Right lung (tissue), 2 donors: ENCODE measurements at regions not wholly inside any gene's neighbourhood (a gene's known extent, or its start where the extent isn't known, plus 50 kb on each side); places are given as distances from the start of the nearest gene placed in this dataset.

Source experiments
- DNase-seq, 2 donors: peaks; one replicate each; pipeline ENCODE4 v3.0.0-alpha.2; 2013

DNA sequence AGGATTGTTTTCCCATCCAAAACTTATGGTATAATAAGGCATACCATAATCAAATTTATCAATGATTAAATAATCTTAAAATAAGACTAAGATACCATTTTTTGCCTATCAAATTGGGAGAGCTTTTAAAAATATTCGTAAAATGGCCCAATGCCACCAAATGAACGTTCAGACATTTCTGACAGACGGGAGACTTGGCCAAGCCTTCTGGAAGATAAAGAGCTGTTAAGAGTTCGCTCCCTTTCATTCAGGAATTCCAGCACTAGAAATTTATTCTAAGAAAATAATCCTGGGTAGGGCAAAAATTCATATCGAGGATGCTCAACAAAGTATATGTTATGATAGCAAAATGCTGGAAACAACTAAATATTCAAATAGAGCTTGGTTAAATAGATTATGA lies 85.6 kb upstream of the NEO1 start:
- DNase-seq: no peak

DNA sequence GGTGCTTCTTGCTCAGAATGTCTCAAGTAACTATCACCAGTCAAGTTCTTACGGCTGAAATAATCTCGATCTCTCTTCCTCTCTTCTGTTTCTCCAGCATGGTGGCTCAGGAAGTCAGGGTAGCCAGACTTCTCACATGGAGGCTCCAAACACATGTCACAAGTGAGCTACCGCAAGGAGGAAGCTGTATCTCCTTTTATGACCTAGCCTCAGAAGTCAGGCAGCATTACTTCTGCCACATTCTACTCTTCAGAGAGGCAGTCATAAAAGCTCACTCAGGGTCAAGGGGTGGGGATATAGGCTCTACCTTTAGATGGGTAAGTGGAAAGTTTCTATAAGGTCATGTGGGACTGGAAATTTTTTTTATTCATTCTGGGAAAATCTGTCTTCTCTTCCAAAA lies 86.6 kb upstream of the NEO1 start:
- no peak for DNase-seq

DNA sequence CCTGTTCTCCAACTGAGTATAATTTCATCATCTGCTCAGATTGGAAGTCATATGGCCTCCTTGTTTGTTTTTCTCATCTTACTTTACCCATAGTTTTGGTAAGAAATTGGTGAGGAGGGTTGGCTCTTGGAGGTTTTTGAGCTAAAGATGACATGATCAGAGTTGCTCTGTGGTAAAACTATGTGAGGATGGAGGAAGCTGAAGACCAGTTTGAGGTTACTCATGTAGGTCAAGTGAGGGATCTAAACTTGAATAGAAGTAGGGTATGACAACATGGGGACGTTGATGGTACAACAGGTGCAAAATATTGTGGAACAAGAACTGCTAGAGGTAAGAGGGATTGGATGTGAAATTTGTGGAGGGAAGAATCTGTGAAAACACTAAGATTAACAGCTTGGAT lies 87.7 kb upstream of the NEO1 start:
- DNase-seq: no peak

DNA sequence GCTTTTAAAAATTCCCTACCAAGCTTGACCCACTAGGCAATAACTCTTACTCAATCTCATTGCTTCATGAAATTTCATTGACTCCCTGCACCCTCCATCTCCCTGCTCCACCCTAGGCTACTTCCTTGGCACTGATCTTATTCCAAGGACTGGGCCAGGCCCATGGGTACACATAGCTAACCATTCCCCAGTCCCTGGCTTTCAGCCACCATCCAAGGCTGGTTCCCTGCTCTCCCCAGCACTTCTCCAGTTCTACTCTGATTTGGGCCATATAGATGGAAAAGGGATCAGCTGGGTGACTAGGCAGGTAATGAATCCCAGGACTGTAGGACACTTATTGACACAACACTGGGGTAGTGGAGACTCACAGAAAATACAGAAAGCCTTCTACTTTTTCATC lies 88.1 kb upstream of the NEO1 start:
- no peak for DNase-seq

DNA sequence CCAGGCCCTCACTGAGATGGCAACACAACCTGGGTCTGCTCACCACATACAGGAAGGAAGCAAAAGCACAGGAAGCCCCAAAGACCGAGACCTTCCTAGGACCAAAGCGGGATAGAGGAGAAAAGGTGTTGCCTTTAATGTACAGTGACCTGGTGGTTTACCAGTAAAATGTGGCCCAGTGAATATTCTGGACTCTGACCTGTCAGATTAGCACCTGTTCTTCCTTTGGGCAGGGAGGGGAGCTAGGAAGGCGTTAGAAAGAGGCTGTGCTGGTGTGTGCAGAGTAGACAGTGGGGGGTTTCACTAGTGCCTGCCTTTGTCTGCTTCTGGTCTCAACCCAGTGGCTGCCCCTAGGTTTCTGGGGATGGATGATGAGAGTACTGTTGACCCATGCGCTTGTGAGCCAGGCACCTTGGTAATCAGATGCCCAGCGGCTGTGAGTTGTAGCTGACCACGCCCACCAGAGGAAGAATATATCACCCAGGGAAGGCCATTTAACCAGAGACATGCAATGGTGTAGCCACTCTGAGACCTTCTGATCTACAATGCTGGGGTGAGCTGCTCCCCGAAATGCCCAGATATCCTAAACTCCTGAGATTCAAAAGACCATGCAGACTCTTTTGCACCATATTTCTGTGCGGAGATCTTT lies 90.1 kb upstream of the NEO1 start:
- no peak for DNase-seq

DNA sequence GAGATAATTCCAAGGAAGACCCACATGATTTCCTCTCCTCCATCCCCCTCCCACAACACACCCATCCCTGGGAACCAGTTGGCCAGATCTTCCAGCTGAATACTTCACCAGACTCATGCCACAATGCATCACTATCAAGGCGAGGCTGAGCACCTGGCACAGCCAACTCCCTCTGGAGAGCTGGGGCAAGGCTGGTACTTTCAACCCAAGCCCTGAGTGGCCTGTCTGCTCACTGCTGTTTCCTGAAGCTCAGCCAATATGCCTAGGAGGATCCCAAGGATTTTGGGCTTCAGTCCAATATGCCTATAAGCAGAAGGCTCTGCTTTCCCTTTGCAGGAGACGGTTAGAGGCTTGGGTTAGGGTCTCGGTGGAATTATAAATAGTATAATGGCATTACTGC lies 90.9 kb upstream of the NEO1 start:
- DNase-seq: no peak

DNA sequence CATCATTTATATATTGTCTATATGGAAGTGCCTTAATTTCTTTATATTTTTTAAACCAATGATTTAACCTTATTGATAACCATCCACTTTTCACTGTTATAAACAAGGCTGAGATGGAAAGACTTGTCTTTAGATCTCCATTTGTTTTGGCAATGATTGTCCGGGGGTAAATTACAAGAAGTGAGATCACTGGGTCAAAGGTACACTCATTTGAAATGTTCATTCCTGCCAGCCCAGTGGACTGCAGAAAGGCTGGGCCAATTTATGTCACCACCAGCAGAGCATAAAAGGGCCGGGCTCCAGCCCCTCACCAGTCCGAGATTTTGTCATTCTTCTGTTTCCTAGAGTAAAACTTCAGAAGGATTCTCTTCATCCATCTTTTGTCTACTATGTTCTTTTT lies 93.6 kb upstream of the NEO1 start:
- no peak for DNase-seq

DNA sequence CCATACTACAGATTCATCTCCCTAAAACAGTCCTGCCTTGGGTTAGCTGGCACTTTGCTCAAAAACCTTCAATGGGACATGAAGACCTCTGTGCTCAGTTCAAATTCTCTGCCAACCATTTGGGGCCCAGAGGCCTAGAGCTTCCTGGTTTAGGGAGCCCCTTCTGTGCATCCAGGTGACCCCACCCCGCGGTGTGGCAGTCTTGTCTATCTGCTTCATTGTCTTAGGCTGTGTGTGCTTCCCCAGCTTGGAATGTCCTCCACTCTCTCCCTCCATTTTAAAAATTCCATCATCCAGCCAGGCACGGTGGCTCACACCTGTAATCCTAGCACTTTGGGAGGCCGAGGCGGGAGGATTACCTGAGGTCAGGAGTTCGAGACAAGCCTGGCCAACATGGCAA lies 99.0 kb upstream of the NEO1 start:
- no peak for DNase-seq

DNA sequence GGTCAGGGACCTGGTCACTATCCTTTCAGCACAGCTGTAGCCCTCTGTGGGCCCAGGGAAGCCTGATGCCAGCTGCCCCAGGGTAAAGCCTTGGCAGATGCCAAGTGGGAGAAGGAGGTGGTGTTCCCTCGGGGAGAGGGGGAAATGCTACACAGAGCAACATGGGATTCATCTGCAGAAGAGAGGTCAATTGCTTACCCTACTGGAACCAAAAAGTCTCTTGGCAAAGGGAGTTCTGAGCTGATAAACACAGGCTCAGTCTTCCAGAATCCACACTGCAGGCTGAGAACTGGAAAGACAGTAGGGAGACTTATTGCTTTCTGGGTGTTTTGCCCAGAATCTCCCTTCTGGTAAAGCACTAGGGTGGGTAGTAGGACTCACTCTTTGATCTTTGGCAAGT lies 100.1 kb upstream of the NEO1 start:
- no peak for DNase-seq

DNA sequence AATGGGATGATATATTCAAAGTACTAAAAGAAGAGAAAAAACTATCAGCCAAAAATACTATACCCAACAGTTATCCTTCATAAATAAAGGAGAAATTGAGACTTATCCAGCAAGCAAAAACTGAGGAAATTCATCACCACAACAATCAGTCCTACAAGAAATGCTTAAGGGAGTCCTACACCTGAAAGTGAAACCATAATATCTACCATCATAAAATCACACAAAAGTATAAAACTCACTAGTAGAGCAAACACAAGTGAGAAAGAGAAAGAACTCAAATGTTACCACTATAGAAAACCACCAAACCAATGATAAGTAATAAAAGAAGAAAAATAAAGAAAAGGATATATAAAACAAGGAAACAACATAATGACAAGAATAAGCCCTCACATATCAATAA lies 103.6 kb upstream of the NEO1 start:
- DNase-seq: no peak

DNA sequence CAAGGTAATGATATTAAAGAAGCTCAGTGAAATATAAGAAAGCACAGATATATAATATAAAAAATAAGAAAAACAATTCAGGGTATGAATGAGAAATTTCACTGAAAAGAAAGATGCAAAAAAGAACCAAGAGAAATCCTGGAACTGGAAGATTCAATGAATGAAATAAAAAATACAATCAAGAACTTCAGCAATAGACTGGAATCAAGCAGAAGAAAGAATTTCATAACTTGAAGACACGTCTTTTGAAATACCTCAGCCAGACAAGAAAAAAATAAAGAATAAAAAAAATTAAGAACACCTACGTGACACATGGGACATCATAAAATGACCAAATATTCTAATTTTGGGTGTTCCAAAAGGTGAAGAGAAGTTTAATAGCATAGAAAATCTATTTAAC lies 104.6 kb upstream of the NEO1 start:
- DNase-seq: no peak

DNA sequence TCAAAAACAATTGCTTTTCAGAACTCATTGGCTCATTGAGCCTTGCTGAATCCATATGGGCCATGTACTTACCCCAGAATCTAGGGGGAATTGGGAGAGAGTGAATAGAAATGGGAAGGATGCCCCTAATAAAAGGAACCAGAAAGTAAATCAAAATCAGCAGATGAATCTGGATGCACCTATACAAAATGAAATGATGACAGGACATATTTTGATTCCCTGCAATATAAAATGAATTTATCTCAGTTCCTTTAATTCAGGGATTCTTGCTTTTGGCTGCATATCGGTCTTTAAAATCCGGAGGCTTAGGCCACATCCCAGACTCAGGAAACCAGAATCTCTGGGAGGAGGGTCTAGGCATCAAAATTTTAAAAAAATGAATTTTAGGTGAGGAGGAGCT lies 107.7 kb upstream of the NEO1 start:
- DNase-seq: no peak

DNA sequence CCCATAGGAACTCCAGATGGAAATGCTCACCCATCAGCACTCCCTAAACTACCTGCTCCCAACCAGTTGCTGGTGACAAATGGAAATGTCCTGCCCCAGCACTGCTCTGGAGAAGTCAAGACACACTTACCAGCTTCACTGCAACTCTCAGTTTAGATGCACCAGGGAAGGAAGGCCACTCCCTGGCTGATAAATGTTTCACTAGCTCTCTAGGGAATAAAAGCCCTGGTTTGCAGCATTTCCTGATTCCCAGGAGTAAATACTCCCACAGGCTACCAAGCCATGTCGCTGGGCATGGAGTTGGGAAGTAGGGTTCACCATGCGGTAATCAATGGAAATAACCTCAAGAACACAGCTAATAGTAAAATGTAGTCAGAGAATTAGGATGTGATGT lies 112.0 kb upstream of the NEO1 start:
- DNase-seq: no peak

DNA sequence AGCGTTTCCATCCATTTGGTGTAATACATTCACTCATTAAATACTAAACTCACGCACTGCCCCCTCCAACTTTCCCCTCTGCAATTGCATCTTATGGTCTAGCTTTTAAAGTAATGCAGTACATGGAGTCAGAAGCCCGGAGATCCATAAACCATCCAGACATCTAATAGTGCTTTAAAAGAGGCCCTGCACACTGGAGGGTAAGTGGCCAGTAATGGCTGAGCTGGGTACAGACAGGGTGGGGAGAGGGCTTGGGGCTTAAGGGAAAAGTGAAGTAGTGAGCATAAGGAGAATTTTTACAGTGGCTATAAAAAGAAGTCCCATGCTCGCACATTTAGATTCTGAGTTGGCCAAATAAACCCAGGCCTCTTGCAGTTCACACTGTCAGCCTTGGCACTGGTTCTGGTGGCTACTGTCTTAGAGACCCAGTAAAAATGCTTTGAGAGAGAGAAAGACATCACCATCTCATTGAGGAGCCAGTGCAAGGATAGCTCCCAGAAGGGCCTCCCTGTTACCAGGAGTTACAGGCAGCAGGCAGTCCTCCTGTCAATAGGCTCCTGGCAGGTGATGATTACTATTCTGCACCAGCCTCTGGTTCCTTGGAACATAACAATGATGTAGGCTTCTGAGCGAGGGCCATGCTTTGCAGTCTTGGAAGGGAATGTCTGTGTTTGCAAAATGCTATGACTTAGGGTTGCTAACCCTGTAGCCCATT lies 112.6 kb upstream of the NEO1 start:
- DNase-seq: no peak

DNA sequence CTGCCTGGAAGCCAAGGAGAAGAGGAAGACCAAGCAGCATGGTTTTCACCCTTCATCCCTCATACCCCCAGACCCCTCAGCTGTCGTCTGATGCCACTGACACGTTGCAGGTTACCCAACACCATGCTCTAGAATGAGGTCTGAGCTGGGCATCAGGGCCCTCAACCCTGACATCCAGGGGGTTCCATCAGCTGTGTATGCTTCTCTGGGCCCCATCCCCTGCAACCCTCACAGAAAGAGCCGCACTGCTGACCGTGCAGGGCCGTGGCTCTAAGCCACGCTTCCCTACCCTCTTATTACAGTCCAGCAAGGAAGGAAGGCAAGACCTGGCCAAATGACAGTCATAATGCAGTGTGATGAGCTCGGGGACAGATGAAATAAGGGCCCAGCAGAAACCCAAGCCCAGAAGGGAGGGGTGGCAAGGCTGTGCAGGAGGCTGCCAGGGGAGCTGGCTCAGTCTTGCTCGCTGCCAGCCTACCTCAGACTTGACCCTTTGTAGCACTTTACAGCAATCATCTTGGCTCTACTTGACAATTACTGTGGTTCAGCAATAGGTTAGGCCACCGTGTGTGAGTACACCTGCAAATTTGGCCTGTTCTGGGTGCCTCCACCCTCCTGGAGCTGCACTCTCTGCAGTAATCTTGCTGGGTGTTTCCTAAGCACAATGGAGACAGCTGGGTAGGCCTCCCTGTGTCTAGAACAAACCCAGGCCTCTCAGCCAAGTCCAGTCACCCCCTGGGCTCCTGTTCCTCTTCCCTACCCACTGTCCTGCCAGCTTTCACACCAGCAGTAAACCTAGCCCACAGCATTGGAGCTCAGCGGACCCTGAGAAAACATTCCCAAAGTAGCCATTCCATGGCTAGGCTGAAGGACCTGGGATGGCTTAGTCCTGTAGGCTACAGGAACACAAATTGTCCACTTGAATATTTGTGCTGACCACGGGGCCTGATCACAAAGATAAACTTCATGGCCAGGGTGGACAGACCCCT lies 115.3 kb upstream of the NEO1 start:
- no peak for DNase-seq

DNA sequence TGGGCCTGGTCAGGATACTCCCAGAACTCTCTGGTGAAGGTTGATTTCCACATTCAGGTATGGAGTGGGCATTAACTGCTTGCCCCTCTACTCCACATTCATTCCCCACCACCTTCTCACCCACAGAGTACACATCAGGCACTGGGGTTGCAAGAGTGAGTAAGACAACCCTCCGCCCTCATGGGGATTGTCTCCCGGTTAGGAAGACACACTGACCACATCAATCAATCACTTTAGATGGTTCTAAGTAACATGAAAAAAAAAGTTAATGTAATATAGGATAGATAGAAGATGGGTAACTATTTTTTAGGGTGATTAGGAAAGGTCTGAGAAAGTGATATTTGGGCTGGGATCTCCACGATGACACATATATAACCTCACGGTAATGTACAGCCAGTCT lies 116.0 kb upstream of the NEO1 start:
- DNase-seq: no peak

DNA sequence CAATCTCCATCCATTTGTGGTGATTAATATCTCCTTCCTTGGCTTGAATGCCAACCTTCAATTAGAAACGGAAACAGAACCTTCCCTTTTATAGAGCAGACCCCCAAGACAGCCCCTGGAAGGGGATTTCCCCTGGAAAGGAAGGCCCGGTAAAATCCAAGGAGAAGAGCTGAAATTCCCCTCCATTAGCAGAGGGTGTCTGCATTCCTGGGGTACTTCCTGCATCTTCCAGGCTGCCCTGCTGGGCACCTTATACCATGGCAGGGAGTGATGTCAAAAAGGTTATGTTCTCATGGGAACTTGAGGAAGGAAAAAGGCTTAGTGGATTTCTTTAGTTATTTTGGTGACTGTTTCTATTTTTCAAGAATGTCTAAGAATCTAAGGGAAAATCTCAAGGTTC lies 116.7 kb upstream of the NEO1 start:
- no peak for DNase-seq

DNA sequence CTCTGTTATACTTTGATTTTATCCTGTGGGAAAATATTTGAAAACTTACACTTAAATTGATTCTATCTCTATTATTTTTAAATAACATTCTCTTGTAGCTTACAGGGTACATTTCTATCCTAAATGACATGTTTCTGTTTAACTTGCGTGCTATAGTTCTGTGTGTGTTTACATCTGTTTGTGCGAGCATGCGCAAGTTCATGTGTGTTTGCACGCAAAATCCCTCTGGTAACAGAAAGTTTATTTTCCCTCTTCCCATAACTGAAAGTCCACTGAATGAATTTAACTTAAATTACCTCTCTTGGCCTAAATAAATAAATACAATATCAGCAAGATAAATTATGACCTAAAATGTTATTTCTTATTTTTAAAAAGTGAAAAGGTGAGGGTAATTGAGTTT lies 117.3 kb upstream of the NEO1 start:
- no peak for DNase-seq

DNA sequence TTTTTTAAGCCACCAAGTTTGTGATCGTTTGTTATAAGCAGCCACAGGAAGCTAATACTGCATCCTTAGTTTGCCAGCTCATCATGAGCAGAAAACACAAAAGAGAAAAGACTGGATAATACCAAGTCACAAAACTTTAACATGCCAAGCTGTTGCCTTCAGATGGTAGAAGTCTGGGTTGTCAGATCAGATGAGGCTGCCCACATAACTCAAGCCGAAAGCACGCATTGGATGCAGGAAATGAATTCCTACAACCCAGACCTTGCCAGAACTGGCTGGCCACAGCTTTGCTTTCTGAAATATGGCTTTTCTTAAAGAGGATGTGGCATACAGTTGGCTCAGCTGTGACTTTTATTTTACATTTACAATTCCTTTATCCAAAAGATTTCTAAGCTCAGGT lies 118.3 kb upstream of the NEO1 start:
- DNase-seq: no peak

DNA sequence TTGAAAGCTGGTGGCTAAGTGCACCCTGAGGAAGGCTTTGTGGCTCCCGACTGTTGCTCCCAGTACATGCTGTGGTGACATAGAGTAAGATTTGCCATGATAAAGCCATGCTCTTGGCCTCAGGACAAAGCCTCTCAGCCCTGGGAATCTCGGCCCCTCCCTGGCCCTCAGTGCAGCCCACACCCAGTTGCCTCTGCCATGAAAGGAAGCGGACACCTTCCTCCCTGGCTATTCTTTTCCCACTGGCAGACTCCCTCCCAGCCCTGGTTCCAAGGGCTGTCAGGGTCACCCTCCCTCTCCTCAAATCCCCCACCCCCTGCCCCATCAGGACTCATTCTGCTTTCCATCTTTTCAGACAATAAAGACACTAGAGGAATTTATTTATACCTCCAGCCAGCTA lies 119.8 kb upstream of the NEO1 start:
- DNase-seq: no peak

DNA sequence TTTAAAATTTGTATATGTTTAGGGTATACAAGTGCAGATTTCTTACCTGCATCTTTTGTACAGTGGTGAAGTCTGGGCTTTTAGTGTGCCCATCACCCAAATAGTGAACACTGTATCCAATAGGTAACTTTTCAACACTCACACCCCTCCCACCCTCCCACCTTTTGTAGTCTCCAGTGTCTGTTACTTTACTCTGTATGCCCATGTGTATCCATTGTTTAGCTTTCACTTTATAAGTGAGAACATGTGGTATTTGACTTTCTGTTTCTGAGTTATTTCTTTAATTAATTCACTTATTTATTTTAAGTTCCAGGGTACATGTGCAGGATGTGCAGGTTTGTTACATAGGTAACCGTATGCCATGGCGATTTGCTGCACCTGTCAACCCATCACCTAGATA lies 124.8 kb upstream of the NEO1 start:
- DNase-seq: no peak

DNA sequence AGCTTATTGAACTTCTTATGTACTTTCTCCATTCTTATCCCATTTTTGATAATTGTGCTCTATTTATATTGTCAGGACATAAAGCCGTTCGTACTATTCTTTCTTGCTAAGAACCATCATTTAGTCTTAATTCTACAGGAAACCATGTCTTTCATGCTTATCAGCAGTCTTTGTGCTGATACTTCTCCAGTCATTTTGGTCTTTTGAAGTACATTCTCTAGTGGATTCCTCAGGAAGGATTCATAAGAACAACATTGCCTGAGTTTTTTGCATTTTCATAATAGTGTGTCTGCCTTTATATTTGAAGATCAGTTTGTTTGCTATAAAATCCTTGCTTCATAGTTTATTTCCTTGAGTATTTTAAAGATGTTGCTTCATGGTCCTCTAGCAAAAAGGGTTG lies 126.6 kb upstream of the NEO1 start:
- DNase-seq: no peak

DNA sequence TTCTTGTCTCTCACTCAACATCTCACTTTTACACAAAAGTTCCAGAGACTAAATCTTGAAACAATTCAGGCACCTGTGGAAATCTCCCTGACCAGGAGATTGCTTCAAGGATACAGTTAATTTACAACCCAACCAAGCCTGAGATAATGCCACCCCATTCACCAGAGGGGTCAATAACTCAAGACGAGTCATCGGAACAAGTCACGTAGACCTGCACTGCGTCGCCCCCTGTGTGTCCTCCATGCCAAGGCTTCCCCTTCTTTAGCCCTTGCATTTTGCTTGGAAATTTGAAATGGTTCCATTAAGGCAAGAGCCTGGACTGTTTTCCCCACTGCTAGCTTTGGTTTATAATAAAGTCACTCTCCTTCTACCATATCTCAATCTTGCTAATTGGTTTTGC lies 129.0 kb upstream of the NEO1 start:
- no peak for DNase-seq
